Keratinocyte (primary cell): ENCODE measurements at regions not wholly inside any gene's neighbourhood (a gene's known extent, or its start where the extent isn't known, plus 50 kb on each side); places are given as distances from the start of the nearest gene placed in this dataset.

Experiments
- DNase-seq: peaks from one replicate; pipeline ENCODE4 v3.0.0-alpha.2; 2011; ENCODE audit warnings: low read depth, missing footprints, low spot score
- FAIRE-seq: peaks from 2 replicates; lab custom pipeline; 2011; peaks lifted over from hg19 to GRCh38; lab: Jason Lieb, UNC
- H2AFZ ChIP-seq: 2 replicates; pipeline ENCODE4 v1.6.0; 2012; ENCODE audit warnings: low read length, control low read depth, inconsistent platforms; ENCODE audit not compliant: control insufficient read depth
- H3K27ac ChIP-seq: 2 replicates; pipeline ENCODE4 v1.5.1; 2011; ENCODE audit warnings: low read length; ENCODE audit not compliant: control insufficient read depth, insufficient read depth
- H3K27me3 ChIP-seq: 3 replicates; pipeline ENCODE4 v1.6.0; 2011; ENCODE audit warnings: low read length; ENCODE audit not compliant: control insufficient read depth, insufficient read depth; ENCODE audit errors: extremely low read depth
- H3K36me3 ChIP-seq, 2 experiments: 2 replicates in 1 of 2; 3 replicates in 1 of 2; pipeline ENCODE4 v1.5.1; 2011; ENCODE audit warnings: low read length in 2 of 2, mild to moderate bottlenecking in 1 of 2; ENCODE audit not compliant: control insufficient read depth in 2 of 2, insufficient read depth in 2 of 2; ENCODE audit errors: extremely low read depth in 1 of 2
- H3K4me1 ChIP-seq: 3 replicates; pipeline ENCODE4 v1.5.1; 2011; ENCODE audit warnings: low read length; ENCODE audit not compliant: control insufficient read depth, insufficient read depth; ENCODE audit errors: extremely low read depth
- H3K4me2 ChIP-seq: 3 replicates; pipeline ENCODE4 v1.6.0; 2011; ENCODE audit warnings: low read depth, low read length; ENCODE audit not compliant: control insufficient read depth, insufficient read depth; ENCODE audit errors: extremely low read depth
- H3K4me3 ChIP-seq, 3 experiments: fragments of 200-600 bp in 1 of 3; sonication (generic) in 1 of 3; 2 replicates in 2 of 3; 3 replicates in 1 of 3; pipeline ENCODE4 v1.5.1; 2011 to 2016; ENCODE audit warnings: low read length in 3 of 3, mild to moderate bottlenecking in 3 of 3, control low read depth in 2 of 3, inconsistent platforms in 1 of 3, low read depth in 1 of 3, mixed read lengths in 1 of 3, mixed run types in 1 of 3, moderate library complexity in 1 of 3; ENCODE audit not compliant: control insufficient read depth in 2 of 3, insufficient read depth in 2 of 3; ENCODE audit errors: extremely low read depth in 1 of 3
- H3K79me2 ChIP-seq: 2 replicates; pipeline ENCODE4 v1.6.0; 2012; ENCODE audit warnings: low read length; ENCODE audit not compliant: control insufficient read depth, insufficient read depth
- H3K9ac ChIP-seq: 3 replicates; pipeline ENCODE4 v1.6.0; 2011; ENCODE audit warnings: low read length; ENCODE audit not compliant: control insufficient read depth, insufficient read depth; ENCODE audit errors: extremely low read depth
- H3K9me1 ChIP-seq: 3 replicates; pipeline ENCODE4 v1.6.0; 2011; ENCODE audit warnings: low read length; ENCODE audit not compliant: control insufficient read depth, insufficient read depth; ENCODE audit errors: extremely low read depth
- H3K9me3 ChIP-seq: 2 replicates; pipeline ENCODE4 v1.5.1; 2012; ENCODE audit warnings: low read depth, low read length; ENCODE audit not compliant: control insufficient read depth
- H4K20me1 ChIP-seq: 3 replicates; pipeline ENCODE4 v1.6.0; 2011; ENCODE audit warnings: low read length; ENCODE audit not compliant: control insufficient read depth, insufficient read depth; ENCODE audit errors: extremely low read depth
- CTCF ChIP-seq, 3 experiments: IDR thresholded peaks in 1 of 3; conservative IDR thresholded peaks in 1 of 3; optimal IDR thresholded peaks in 1 of 3; 2 replicates in 2 of 3; 3 replicates in 1 of 3; pipeline versions ENCODE3 to v1.5.1; 2011; ENCODE audit warnings: low read length in 3 of 3, mild to moderate bottlenecking in 3 of 3, moderate library complexity in 2 of 3, control low read depth in 1 of 3, inconsistent platforms in 1 of 3; ENCODE audit not compliant: insufficient read depth in 2 of 3; ENCODE audit errors: extremely low read depth in 1 of 3
- EZH2 ChIP-seq: IDR thresholded peaks from one replicate; pipeline ENCODE4 v1.6.1; 2012; ENCODE audit warnings: inconsistent platforms, mild to moderate bottlenecking, low read length, moderate library complexity
- dilution Hi-C: fragments of 300-500 bp; cut with MboI; formaldehyde crosslinking; loops from one replicate; pipeline ENCODE4 v1.7.0; 2020; ENCODE audit warnings: low sequenced_read_pairs; ENCODE audit not compliant: extremely low pct_ligation_motif_present

GRCh38 chr5:11997942-11998341, 93.7 kb upstream of the CTNND2 start:
- Histone ChIP-seq H3K4me2 (no peak overlapping the region), H3K9ac (no peak overlapping the region), H2AFZ (no peak overlapping the region), H3K9me1 (no peaks in the 10 kb centered on the region), H4K20me1 (no peaks in the 10 kb centered on the region), H3K9me3 (no peaks in the 10 kb centered on the region), H3K4me1 (no peaks in the 10 kb centered on the region), H3K79me2 (no peaks in the 10 kb centered on the region), H3K27me3 (no peaks in the 10 kb centered on the region), H3K36me3 (no peaks in the 10 kb centered on the region), H3K4me3 (no peak overlapping the region), H3K27ac (no peak overlapping the region)
- FAIRE-seq (no peak), DNase-seq (no peak)
- dilution Hi-C loops, result no loop called here
- TF ChIP-seq CTCF (optimal IDR thresholded peaks at IDR 0.05 in 1 of 3, IDR thresholded peaks at IDR 0.05 in 1 of 3, conservative IDR thresholded peaks at IDR 0.05 in 1 of 3; ENCODE audit: extremely low read depth in 1 of 3, insufficient read depth in 2 of 3, low read length in 3 of 3) (no peak), EZH2 (no peak)

GRCh38 chr5:11992518-11992917, 88.3 kb upstream of the CTNND2 start:
- Histone ChIP-seq H3K27me3 (no peaks in the 10 kb centered on the region), H3K4me2 (no peak overlapping the region), H3K4me3 (no peak overlapping the region), H3K36me3 (no peaks in the 10 kb centered on the region), H3K9me1 (no peaks in the 10 kb centered on the region), H3K9ac (no peak overlapping the region), H2AFZ (no peak overlapping the region), H3K4me1 (no peaks in the 10 kb centered on the region), H3K9me3 (no peaks in the 10 kb centered on the region), H3K27ac (no peak overlapping the region), H3K79me2 (no peaks in the 10 kb centered on the region), H4K20me1 (no peaks in the 10 kb centered on the region)
- DNase-seq (no peak), FAIRE-seq (no peak)
- dilution Hi-C loops, result no loop called here
- TF ChIP-seq EZH2, result no peak
- no peak for TF ChIP-seq CTCF (optimal IDR thresholded peaks at IDR 0.05 in 1 of 3, IDR thresholded peaks at IDR 0.05 in 1 of 3, conservative IDR thresholded peaks at IDR 0.05 in 1 of 3; ENCODE audit: extremely low read depth in 1 of 3, insufficient read depth in 2 of 3, low read length in 3 of 3)
